ENCODE measurements at regions not wholly inside any gene's neighbourhood (a gene's known extent, or its start where the extent isn't known, plus 50 kb on each side); places are given as distances from the start of the nearest gene placed in this dataset.
"Not testable (repeated sequence)": the region's sequence is repeated elsewhere in the genome, so short reads cannot be mapped to it uniquely, and the experiment has no call there.

GRCh38 chr7:112665709-112666108 lies 124.5 kb downstream of the TMEM168 start:
- Histone ChIP-seq H3K27me3 (ENCODE audit: control insufficient read depth in 2 of 2, insufficient read depth in 2 of 2, low read length in 2 of 2) (no peaks in the 10 kb centered on the region), H3K9ac (ENCODE audit: low read depth in 1 of 2, low read length in 2 of 2) (no peak overlapping the region), H3K36me3 (ENCODE audit: control insufficient read depth in 2 of 2, insufficient read depth in 2 of 2, low read length in 2 of 2) (no peaks in the 10 kb centered on the region), H3K9me3 (ENCODE audit: control insufficient read depth in 2 of 2, low read length in 2 of 2) (no peaks in the 10 kb centered on the region), H3K27ac (ENCODE audit: low read depth in 2 of 2, low read length in 2 of 2) (no peak overlapping the region), H3K4me1 (ENCODE audit: control insufficient read depth in 2 of 2, insufficient read depth in 2 of 2, low read length in 2 of 2) (no peaks in the 10 kb centered on the region), H3K4me3 (ENCODE audit: low read length in 2 of 2) (no peak overlapping the region)

- Histone ChIP-seq H3K9ac (ENCODE audit: low read depth in 1 of 2, low read length in 2 of 2) (no peak overlapping the region), H3K4me1 (ENCODE audit: control insufficient read depth in 2 of 2, insufficient read depth in 2 of 2, low read length in 2 of 2) (no peaks in the 10 kb centered on the region), H3K4me3 (ENCODE audit: low read length in 2 of 2) (no peak overlapping the region), H3K27me3 (ENCODE audit: control insufficient read depth in 2 of 2, insufficient read depth in 2 of 2, low read length in 2 of 2) (no peaks in the 10 kb centered on the region), H3K9me3 (ENCODE audit: control insufficient read depth in 2 of 2, low read length in 2 of 2) (no peaks in the 10 kb centered on the region), H3K27ac (ENCODE audit: low read depth in 2 of 2, low read length in 2 of 2) (no peak overlapping the region), H3K36me3 (ENCODE audit: control insufficient read depth in 2 of 2, insufficient read depth in 2 of 2, low read length in 2 of 2) (no peaks in the 10 kb centered on the region)
These were observed 121.6 kb downstream of the TMEM168 start for GRCh38 chr7:112668561-112668960.

GRCh38 chr7:112669306-112669705 lies 120.9 kb downstream of the TMEM168 start:
- no peaks in the 10 kb centered on the region for H3K4me1 ChIP-seq (ENCODE audit: control insufficient read depth in 2 of 2, insufficient read depth in 2 of 2, low read length in 2 of 2)
- no peak overlapping the region for H3K9ac ChIP-seq (ENCODE audit: low read depth in 1 of 2, low read length in 2 of 2)
- H3K27me3 ChIP-seq (ENCODE audit: control insufficient read depth in 2 of 2, insufficient read depth in 2 of 2, low read length in 2 of 2): no peaks in the 10 kb centered on the region
- H3K9me3 ChIP-seq (ENCODE audit: control insufficient read depth in 2 of 2, low read length in 2 of 2): no peaks in the 10 kb centered on the region
- no peak overlapping the region for H3K27ac ChIP-seq (ENCODE audit: low read depth in 2 of 2, low read length in 2 of 2)
- H3K36me3 ChIP-seq (ENCODE audit: control insufficient read depth in 2 of 2, insufficient read depth in 2 of 2, low read length in 2 of 2): no peaks in the 10 kb centered on the region
- H3K4me3 ChIP-seq (ENCODE audit: low read length in 2 of 2): no peak overlapping the region

GRCh38 chr7:112670193-112670592 lies 120.0 kb downstream of the TMEM168 start:
- H3K27ac ChIP-seq (ENCODE audit: low read depth in 2 of 2, low read length in 2 of 2): no peak overlapping the region
- H3K4me1 ChIP-seq (ENCODE audit: control insufficient read depth in 2 of 2, insufficient read depth in 2 of 2, low read length in 2 of 2): no peaks in the 10 kb centered on the region
- H3K9me3 ChIP-seq (ENCODE audit: control insufficient read depth in 2 of 2, low read length in 2 of 2): no peaks in the 10 kb centered on the region
- no peak overlapping the region for H3K4me3 ChIP-seq (ENCODE audit: low read length in 2 of 2)
- no peak overlapping the region for H3K9ac ChIP-seq (ENCODE audit: low read depth in 1 of 2, low read length in 2 of 2)
- no peaks in the 10 kb centered on the region for H3K27me3 ChIP-seq (ENCODE audit: control insufficient read depth in 2 of 2, insufficient read depth in 2 of 2, low read length in 2 of 2)
- no peaks in the 10 kb centered on the region for H3K36me3 ChIP-seq (ENCODE audit: control insufficient read depth in 2 of 2, insufficient read depth in 2 of 2, low read length in 2 of 2)

GRCh38 chr7:112678626-112679025 lies 111.6 kb downstream of the TMEM168 start:
- Histone ChIP-seq H3K36me3 (ENCODE audit: control insufficient read depth in 2 of 2, insufficient read depth in 2 of 2, low read length in 2 of 2) (no peaks in the 10 kb centered on the region), H3K4me3 (ENCODE audit: low read length in 2 of 2) (no peak overlapping the region), H3K9me3 (ENCODE audit: control insufficient read depth in 2 of 2, low read length in 2 of 2) (no peaks in the 10 kb centered on the region), H3K9ac (ENCODE audit: low read depth in 1 of 2, low read length in 2 of 2) (no peak overlapping the region), H3K27me3 (ENCODE audit: control insufficient read depth in 2 of 2, insufficient read depth in 2 of 2, low read length in 2 of 2) (no peaks in the 10 kb centered on the region), H3K4me1 (ENCODE audit: control insufficient read depth in 2 of 2, insufficient read depth in 2 of 2, low read length in 2 of 2) (no peaks in the 10 kb centered on the region), H3K27ac (ENCODE audit: low read depth in 2 of 2, low read length in 2 of 2) (no peak overlapping the region)

GRCh38 chr7:112689466-112690177 lies 100.6 kb downstream of the TMEM168 start:
- not testable (repeated sequence) for H3K27ac ChIP-seq (ENCODE audit: low read depth in 2 of 2, low read length in 2 of 2); H3K4me1 ChIP-seq (ENCODE audit: control insufficient read depth in 2 of 2, insufficient read depth in 2 of 2, low read length in 2 of 2); H3K9me3 ChIP-seq (ENCODE audit: control insufficient read depth in 2 of 2, low read length in 2 of 2); H3K9ac ChIP-seq (ENCODE audit: low read depth in 1 of 2, low read length in 2 of 2); H3K36me3 ChIP-seq (ENCODE audit: control insufficient read depth in 2 of 2, insufficient read depth in 2 of 2, low read length in 2 of 2); H3K27me3 ChIP-seq (ENCODE audit: control insufficient read depth in 2 of 2, insufficient read depth in 2 of 2, low read length in 2 of 2); H3K4me3 ChIP-seq (ENCODE audit: low read length in 2 of 2)

- Histone ChIP-seq H3K27ac (ENCODE audit: low read depth in 2 of 2, low read length in 2 of 2) (no peak overlapping the region), H3K27me3 (ENCODE audit: control insufficient read depth in 2 of 2, insufficient read depth in 2 of 2, low read length in 2 of 2) (no peaks in the 10 kb centered on the region), H3K36me3 (ENCODE audit: control insufficient read depth in 2 of 2, insufficient read depth in 2 of 2, low read length in 2 of 2) (no peaks in the 10 kb centered on the region)
These were observed 97.9 kb downstream of the TMEM168 start for GRCh38 chr7:112692333-112692732.

GRCh38 chr7:112697211-112697610 lies 93.0 kb downstream of the TMEM168 start:
- H3K4me3 ChIP-seq (ENCODE audit: low read length in 2 of 2); H3K36me3 ChIP-seq (ENCODE audit: control insufficient read depth in 2 of 2, insufficient read depth in 2 of 2, low read length in 2 of 2); H3K9me3 ChIP-seq (ENCODE audit: control insufficient read depth in 2 of 2, low read length in 2 of 2); H3K27me3 ChIP-seq (ENCODE audit: control insufficient read depth in 2 of 2, insufficient read depth in 2 of 2, low read length in 2 of 2); H3K27ac ChIP-seq (ENCODE audit: low read depth in 2 of 2, low read length in 2 of 2); H3K9ac ChIP-seq (ENCODE audit: low read depth in 1 of 2, low read length in 2 of 2): not testable (repeated sequence)
- peaks cover 4 to 15% of the 10 kb centered on the region in 2 donors for H3K4me1 ChIP-seq (ENCODE audit: control insufficient read depth in 2 of 2, insufficient read depth in 2 of 2, low read length in 2 of 2)

More at GRCh38 chr7:112692333-112692732, 97.9 kb downstream of the TMEM168 start:
- no peak overlapping the region for H3K4me3 ChIP-seq (ENCODE audit: low read length in 2 of 2)
- H3K9ac ChIP-seq (ENCODE audit: low read depth in 1 of 2, low read length in 2 of 2): no peak overlapping the region
- H3K9me3 ChIP-seq (ENCODE audit: control insufficient read depth in 2 of 2, low read length in 2 of 2): no peaks in the 10 kb centered on the region
- no peaks in the 10 kb centered on the region for H3K4me1 ChIP-seq (ENCODE audit: control insufficient read depth in 2 of 2, insufficient read depth in 2 of 2, low read length in 2 of 2)

- Histone ChIP-seq H3K4me3 (ENCODE audit: low read length in 2 of 2) (no peak overlapping the region), H3K9ac (ENCODE audit: low read depth in 1 of 2, low read length in 2 of 2) (no peak overlapping the region), H3K27ac (ENCODE audit: low read depth in 2 of 2, low read length in 2 of 2) (no peak overlapping the region), H3K9me3 (ENCODE audit: control insufficient read depth in 2 of 2, low read length in 2 of 2) (no peaks in the 10 kb centered on the region), H3K36me3 (ENCODE audit: control insufficient read depth in 2 of 2, insufficient read depth in 2 of 2, low read length in 2 of 2) (no peaks in the 10 kb centered on the region), H3K4me1 (ENCODE audit: control insufficient read depth in 2 of 2, insufficient read depth in 2 of 2, low read length in 2 of 2) (peaks cover 4 to 15% of the 10 kb centered on the region in 2 donors), H3K27me3 (ENCODE audit: control insufficient read depth in 2 of 2, insufficient read depth in 2 of 2, low read length in 2 of 2) (no peaks in the 10 kb centered on the region)
These were observed 90.3 kb downstream of the TMEM168 start for GRCh38 chr7:112699725-112700513.

GRCh38 chr7:112701456-112701855 lies 88.7 kb downstream of the TMEM168 start:
- Histone ChIP-seq H3K9me3 (ENCODE audit: control insufficient read depth in 2 of 2, low read length in 2 of 2) (no peaks in the 10 kb centered on the region), H3K4me1 (ENCODE audit: control insufficient read depth in 2 of 2, insufficient read depth in 2 of 2, low read length in 2 of 2) (peaks cover 4 to 15% of the 10 kb centered on the region in 2 donors), H3K27me3 (ENCODE audit: control insufficient read depth in 2 of 2, insufficient read depth in 2 of 2, low read length in 2 of 2) (no peaks in the 10 kb centered on the region), H3K36me3 (ENCODE audit: control insufficient read depth in 2 of 2, insufficient read depth in 2 of 2, low read length in 2 of 2) (no peaks in the 10 kb centered on the region), H3K9ac (ENCODE audit: low read depth in 1 of 2, low read length in 2 of 2) (no peak overlapping the region), H3K27ac (ENCODE audit: low read depth in 2 of 2, low read length in 2 of 2) (peak overlapping the region; percentile 62 to 66), H3K4me3 (ENCODE audit: low read length in 2 of 2) (no peak overlapping the region)

All from mucosa of rectum (tissue), 2 donors.